Endothelial cell of umbilical vein (primary cell): ENCODE measurements at regions not wholly inside any gene's neighbourhood (a gene's known extent, or its start where the extent isn't known, plus 50 kb on each side); places are given as distances from the start of the nearest gene placed in this dataset.

Source experiments
- BruUV-seq: library from RNA; stranded (reverse); fragments of 400-500 nt; replicated peaks from 2 replicates; lab custom pipeline; 2021; lab: Mats Ljungman, UMichigan
- CTCF ChIA-PET: fragments of 300-600, 350-600 bp; sonication (Branson Sonifier 250); formaldehyde crosslinking; loops from one replicate; lab custom pipeline; 2021; ENCODE audit warnings: antibody characterized with exemption, inconsistent platforms; lab: Charles Lee
- POLR2A ChIA-PET: fragments of 300-600, 350-600 bp; sonication (Branson Sonifier 250); formaldehyde crosslinking; loops from one replicate; lab custom pipeline; 2021; ENCODE audit warnings: antibody characterized with exemption, inconsistent platforms; lab: Charles Lee
- DNase-seq: peaks from one replicate; pipeline ENCODE4 v3.0.0-alpha.2; 2011; ENCODE audit warnings: low read depth, low spot score
- FAIRE-seq: peaks from 2 replicates; lab custom pipeline; 2011; peaks lifted over from hg19 to GRCh38; lab: Jason Lieb, UNC
- H2AFZ ChIP-seq: 2 replicates; pipeline ENCODE4 v1.6.0; 2012; ENCODE audit warnings: low read depth, low read length, control low read depth, inconsistent platforms
- H3K27ac ChIP-seq: 2 replicates; pipeline ENCODE4 v1.5.1; 2011; ENCODE audit warnings: low read depth, mild to moderate bottlenecking, control low read depth, low read length, moderate library complexity; ENCODE audit not compliant: insufficient read depth
- H3K27me3 ChIP-seq, 2 experiments: 2 replicates each; pipeline versions ENCODE4 v1.6.0 to v1.6.1; 2011; ENCODE audit warnings: low read length in 2 of 2, mixed read lengths in 1 of 2; ENCODE audit not compliant: control insufficient read depth in 2 of 2, insufficient read depth in 2 of 2
- H3K36me3 ChIP-seq, 2 experiments: 2 replicates in 1 of 2; 3 replicates in 1 of 2; pipeline ENCODE4 v1.5.1; 2011; ENCODE audit warnings: low read length in 2 of 2, mild to moderate bottlenecking in 1 of 2, moderate library complexity in 1 of 2; ENCODE audit not compliant: control insufficient read depth in 2 of 2, insufficient read depth in 2 of 2; ENCODE audit errors: extremely low read depth in 1 of 2
- H3K4me1 ChIP-seq: 3 replicates; pipeline ENCODE4 v1.5.1; 2011; ENCODE audit warnings: mild to moderate bottlenecking, low read length; ENCODE audit not compliant: control insufficient read depth, insufficient read depth; ENCODE audit errors: extremely low read depth
- H3K4me2 ChIP-seq: 2 replicates; pipeline ENCODE4 v1.6.1; 2011; ENCODE audit warnings: low read length, control low read depth, mixed read lengths; ENCODE audit not compliant: insufficient read depth
- H3K4me3 ChIP-seq, 3 experiments: fragments of 200-600 bp in 1 of 3; sonication (generic), shearing (Covaris generic) in 1 of 3; replicated peaks in 1 of 3; 2 replicates each; pipeline ENCODE4 v1.5.1; 2011 to 2016; ENCODE audit warnings: control low read depth in 3 of 3, low read length in 3 of 3, mild to moderate bottlenecking in 2 of 3, inconsistent platforms in 1 of 3, low read depth in 1 of 3, moderate library complexity in 1 of 3; ENCODE audit not compliant: insufficient read depth in 1 of 3
- H3K79me2 ChIP-seq: 2 replicates; pipeline ENCODE4 v1.6.0; 2012; ENCODE audit warnings: low read length, inconsistent platforms; ENCODE audit not compliant: control insufficient read depth, insufficient read depth
- H3K9ac ChIP-seq: replicated peaks from 2 replicates; pipeline ENCODE3; 2011; ENCODE audit warnings: low read length, control low read depth; ENCODE audit not compliant: insufficient read depth; ENCODE audit errors: extremely low read depth
- H3K9me1 ChIP-seq: replicated peaks from 3 replicates; pipeline ENCODE4 v1.6.0; 2011; ENCODE audit warnings: mild to moderate bottlenecking, low read length; ENCODE audit not compliant: control insufficient read depth, insufficient read depth; ENCODE audit errors: extremely low read depth
- H3K9me3 ChIP-seq: replicated peaks from 2 replicates; pipeline ENCODE4 v1.5.1; 2012; ENCODE audit warnings: low read length, inconsistent platforms; ENCODE audit not compliant: control insufficient read depth, insufficient read depth
- H4K20me1 ChIP-seq: replicated peaks from 2 replicates; pipeline ENCODE3; 2011; ENCODE audit warnings: mild to moderate bottlenecking, low read length; ENCODE audit not compliant: control insufficient read depth, insufficient read depth; ENCODE audit errors: extremely low read depth
- CTCF ChIP-seq, 2 donors: IDR thresholded peaks; 1 replicate in 1 of 2; 2 replicates in 1 of 2; pipeline ENCODE4 v1.5.1; 2011; ENCODE audit warnings: low read length in 2 of 2, mild to moderate bottlenecking in 2 of 2, moderate library complexity in 2 of 2, control low read depth in 1 of 2, inconsistent platforms in 1 of 2, low read depth in 1 of 2; ENCODE audit not compliant: insufficient read depth in 1 of 2; ENCODE audit errors: extremely low read depth in 1 of 2
- EZH2 ChIP-seq: IDR thresholded peaks from 2 replicates; pipeline ENCODE4 v1.6.1; 2012; ENCODE audit warnings: borderline replicate concordance, low read depth, mild to moderate bottlenecking, moderate library complexity, low read length, inconsistent platforms; ENCODE audit not compliant: severe bottlenecking
- FOS ChIP-seq: IDR thresholded peaks from 2 replicates; pipeline ENCODE4 v1.6.1; 2011; ENCODE audit warnings: mild to moderate bottlenecking, low read length, moderate library complexity, borderline replicate concordance; ENCODE audit not compliant: insufficient read depth
- GATA2 ChIP-seq: IDR thresholded peaks from 2 replicates; pipeline ENCODE4 v1.7.0; 2011; ENCODE audit warnings: low read depth, mild to moderate bottlenecking, moderate library complexity, mixed read lengths, low read length; ENCODE audit not compliant: insufficient read length, insufficient read depth
- JUN ChIP-seq: IDR thresholded peaks from 2 replicates; pipeline ENCODE4 v1.6.1; 2011; ENCODE audit warnings: borderline replicate concordance, low read depth; ENCODE audit not compliant: insufficient read length, insufficient read depth
- MYC ChIP-seq: IDR thresholded peaks from one replicate; pipeline ENCODE4 v1.6.1; 2011; ENCODE audit warnings: mild to moderate bottlenecking, low read depth, low read length
- POLR2A ChIP-seq: IDR thresholded peaks from 2 replicates; pipeline ENCODE4 v1.6.1; 2012; ENCODE audit warnings: low read depth, mild to moderate bottlenecking, control low read depth, low read length
- POLR2AphosphoS5 ChIP-seq: IDR thresholded peaks from 2 replicates; pipeline ENCODE4 v1.6.1; 2012; ENCODE audit warnings: low read depth, mild to moderate bottlenecking, control low read depth, low read length, moderate library complexity; ENCODE audit not compliant: insufficient read depth
- dilution Hi-C: fragments of 300-500 bp; cut with MboI; formaldehyde crosslinking; loops from one replicate; pipeline ENCODE4 v1.15.0; 2019; ENCODE audit warnings: low sequenced_read_pairs; ENCODE audit not compliant: extremely low pct_ligation_motif_present
- intact Hi-C: fragments of 100-400 bp; cut with micrococcal nuclease; formaldehyde crosslinking; loops from one replicate; pipeline ENCODE4 v1.10.0; 2022
- TF ChIP-seq, protein P1 (sequence below): IDR thresholded peaks from 2 replicates; pipeline ENCODE4 v1.6.1; 2011; ENCODE audit not compliant: insufficient read depth, insufficient read length

- ChIA-PET CTCF (no interaction called here), POLR2A (no interaction called here)
- Histone ChIP-seq H3K36me3 (no peaks in the 10 kb centered on the region), H3K4me1 (no peaks in the 10 kb centered on the region), H3K4me3 (no peak overlapping the region), H3K27me3 (peaks cover 0 to 2% of the 10 kb centered on the region in 2 experiments), H3K79me2 (no peaks in the 10 kb centered on the region), H2AFZ (no peak overlapping the region), H3K27ac (no peak overlapping the region), H3K9me3 (no peaks in the 10 kb centered on the region), H3K9ac (no peak overlapping the region), H3K4me2 (no peak overlapping the region), H3K9me1 (no peaks in the 10 kb centered on the region), H4K20me1 (no peaks in the 10 kb centered on the region)
- BruUV-seq, result no TSS peak
- DNase-seq (no peak), FAIRE-seq (no peak)
- no peak for TF ChIP-seq JUN
- dilution Hi-C loops, result no loop called here
- intact Hi-C loops, result no loop called here
These were observed 246.1 kb downstream of the RPS24 start for GRCh38 chr10:78279756-78280155.

GRCh38 chr10:78280604-78281003, 246.9 kb downstream of the RPS24 start:
- no peaks in the 10 kb centered on the region for H3K36me3 ChIP-seq
- no peaks in the 10 kb centered on the region for H3K79me2 ChIP-seq
- H3K27ac ChIP-seq, result no peak overlapping the region
- no peak for FAIRE-seq
- no peak for DNase-seq
- H3K9me1 ChIP-seq, result no peaks in the 10 kb centered on the region
- POLR2A ChIA-PET, result no interaction called here
- H4K20me1 ChIP-seq, result no peaks in the 10 kb centered on the region
- no peak overlapping the region for H3K4me2 ChIP-seq
- TF ChIP-seq CTCF (IDR thresholded peaks at IDR 0.05; ENCODE audit: extremely low read depth in 1 of 2, insufficient read depth in 1 of 2, low read depth in 1 of 2, low read length in 2 of 2), result no peak
- no peak for TF ChIP-seq FOS
- no peak for TF ChIP-seq JUN
- no peak for TF ChIP-seq POLR2A
- TF ChIP-seq GATA2, result no peak
- TF ChIP-seq, protein P1, sequence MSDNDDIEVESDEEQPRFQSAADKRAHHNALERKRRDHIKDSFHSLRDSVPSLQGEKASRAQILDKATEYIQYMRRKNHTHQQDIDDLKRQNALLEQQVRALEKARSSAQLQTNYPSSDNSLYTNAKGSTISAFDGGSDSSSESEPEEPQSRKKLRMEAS, result no peak
- TF ChIP-seq EZH2, result no peak
- TF ChIP-seq MYC, result no peak
- TF ChIP-seq POLR2AphosphoS5, result no peak
- H2AFZ ChIP-seq, result no peak overlapping the region
- intact Hi-C loops (no loop called here), dilution Hi-C loops (no loop called here)
- H3K27me3 ChIP-seq, result peaks cover 0 to 2% of the 10 kb centered on the region in 2 experiments
- H3K9ac ChIP-seq, result no peak overlapping the region
- H3K4me3 ChIP-seq, result no peak overlapping the region
- CTCF ChIA-PET, result no interaction called here
- H3K9me3 ChIP-seq, result no peaks in the 10 kb centered on the region
- H3K4me1 ChIP-seq, result no peaks in the 10 kb centered on the region
- no TSS peak for BruUV-seq
